Liver (tissue), 8 donors: ENCODE measurements at regions not wholly inside any gene's neighbourhood (a gene's known extent, or its start where the extent isn't known, plus 50 kb on each side); places are given as distances from the start of the nearest gene placed in this dataset.

ENCODE experiments used
- DNase-seq: peaks from one replicate; pipeline ENCODE4 v3.0.0-alpha.2; 2017; ENCODE audit warnings: low spot score
- H3K27ac ChIP-seq, 2 donors: one replicate each; pipeline ENCODE4 v1.7.0; 2013; ENCODE audit warnings: inconsistent platforms in 2 of 2, low read length in 2 of 2, control low read depth in 1 of 2, low read depth in 1 of 2, mild to moderate bottlenecking in 1 of 2
- H3K27me3 ChIP-seq, 4 donors: one replicate each; pipeline versions ENCODE4 v1.6.1 to v1.7.0; 2013; ENCODE audit warnings: low read length in 3 of 4, inconsistent platforms in 1 of 4, mild to moderate bottlenecking in 1 of 4, moderate library complexity in 1 of 4; ENCODE audit not compliant: control insufficient read depth in 4 of 4, insufficient read depth in 4 of 4
- H3K36me3 ChIP-seq, 4 donors: one replicate each; pipeline versions ENCODE4 v1.6.1 to v1.7.0; 2013; ENCODE audit warnings: low read length in 3 of 4, mild to moderate bottlenecking in 3 of 4, low read depth in 1 of 4, moderate library complexity in 1 of 4; ENCODE audit not compliant: control insufficient read depth in 4 of 4, insufficient read depth in 3 of 4
- H3K4me1 ChIP-seq, 4 donors: one replicate each; pipeline versions ENCODE4 v1.6.1 to v1.7.0; 2013; ENCODE audit warnings: low read length in 3 of 4, mild to moderate bottlenecking in 3 of 4, moderate library complexity in 1 of 4; ENCODE audit not compliant: control insufficient read depth in 4 of 4, insufficient read depth in 4 of 4
- H3K4me3 ChIP-seq, 3 donors: one replicate each; pipeline versions ENCODE4 v1.6.1 to v1.7.0; 2013; ENCODE audit warnings: low read length in 3 of 3, control low read depth in 1 of 3, low read depth in 1 of 3, mild to moderate bottlenecking in 1 of 3
- H3K9ac ChIP-seq, 2 donors: one replicate each; pipeline ENCODE4 v1.7.0; 2013; ENCODE audit warnings: low read length in 2 of 2, mild to moderate bottlenecking in 2 of 2, moderate library complexity in 2 of 2, control low read depth in 1 of 2, low read depth in 1 of 2
- H3K9me3 ChIP-seq, 4 donors: one replicate each; pipeline versions ENCODE4 v1.6.1 to v1.7.0; 2013; ENCODE audit warnings: low read length in 3 of 4; ENCODE audit not compliant: control insufficient read depth in 4 of 4
- FOXA2 ChIP-seq: IDR thresholded peaks from 2 replicates; pipeline ENCODE4 v1.6.1; 2016; ENCODE audit warnings: antibody characterized with exemption
- GABPA ChIP-seq, 2 donors: IDR thresholded peaks in 1 of 2; conservative IDR thresholded peaks in 1 of 2; 2 replicates each; pipeline ENCODE4 v1.6.1; 2016; ENCODE audit warnings: antibody characterized with exemption in 2 of 2, mild to moderate bottlenecking in 1 of 2, moderate library complexity in 1 of 2
- HNF4A ChIP-seq, 2 donors: conservative IDR thresholded peaks; 2 replicates each; pipeline ENCODE4 v1.6.1; 2016; ENCODE audit warnings: antibody characterized with exemption in 2 of 2, mild to moderate bottlenecking in 2 of 2
- HNF4G ChIP-seq: IDR thresholded peaks from 2 replicates; pipeline ENCODE4 v1.6.1; 2016; ENCODE audit warnings: antibody characterized with exemption
- JUND ChIP-seq, 2 donors: IDR thresholded peaks; 2 replicates each; pipeline ENCODE4 v1.6.1; 2016; ENCODE audit warnings: antibody characterized with exemption in 2 of 2
- NR2F2 ChIP-seq: IDR thresholded peaks from 2 replicates; pipeline ENCODE4 v1.6.1; 2016; ENCODE audit warnings: antibody characterized with exemption
- RAD21 ChIP-seq, 2 donors: IDR thresholded peaks; 2 replicates each; pipeline ENCODE4 v1.6.1; 2016; ENCODE audit warnings: antibody characterized with exemption in 2 of 2, mild to moderate bottlenecking in 2 of 2
- RXRA ChIP-seq, 2 donors: IDR thresholded peaks; 2 replicates each; pipeline ENCODE4 v1.6.1; 2017 to 2018; ENCODE audit warnings: antibody characterized with exemption in 2 of 2, mild to moderate bottlenecking in 1 of 2
- TAF1 ChIP-seq: conservative IDR thresholded peaks from 2 replicates; pipeline ENCODE4 v1.6.1; 2016; ENCODE audit warnings: antibody characterized with exemption, mild to moderate bottlenecking
- YY1 ChIP-seq: IDR thresholded peaks from 2 replicates; pipeline ENCODE4 v1.6.1; 2016; ENCODE audit warnings: antibody characterized with exemption, mild to moderate bottlenecking
- WGBS: extraction: QIAGEN DNeasy Blood & Tissue Kit; methylation state at CpG from one replicate; pipeline ENCODE4 v1.1.7; 2013; 5-methylcytosine and 5-hydroxymethylcytosine counted together
- TF ChIP-seq, protein P1 (sequence below): fragments of 150-350 bp; IDR thresholded peaks from 2 replicates; pipeline ENCODE4 v1.5.1; 2017; ENCODE audit warnings: improper control_type of control experiment, low read depth, low read length; ENCODE audit not compliant: missing input control
- TF ChIP-seq, protein P2 (sequence below): IDR thresholded peaks from 2 replicates; pipeline ENCODE4 v1.6.1; 2016; ENCODE audit warnings: antibody characterized with exemption
- TF ChIP-seq, protein P3 (sequence below): IDR thresholded peaks from 2 replicates; pipeline ENCODE4 v1.6.1; 2016; ENCODE audit warnings: antibody characterized with exemption
- TF ChIP-seq, protein P4 (sequence below): IDR thresholded peaks from 2 replicates; pipeline ENCODE4 v1.6.1; 2016; ENCODE audit warnings: antibody characterized with exemption, mild to moderate bottlenecking
- TF ChIP-seq, protein P5 (sequence below): IDR thresholded peaks from 2 replicates; pipeline ENCODE4 v1.6.1; 2016; ENCODE audit warnings: antibody characterized with exemption
- donor health status: healthy.
- donor health status: healthy.
- donor health status: healthy.
- donor health status: healthy.
- donor health status: healthy.

DNA sequence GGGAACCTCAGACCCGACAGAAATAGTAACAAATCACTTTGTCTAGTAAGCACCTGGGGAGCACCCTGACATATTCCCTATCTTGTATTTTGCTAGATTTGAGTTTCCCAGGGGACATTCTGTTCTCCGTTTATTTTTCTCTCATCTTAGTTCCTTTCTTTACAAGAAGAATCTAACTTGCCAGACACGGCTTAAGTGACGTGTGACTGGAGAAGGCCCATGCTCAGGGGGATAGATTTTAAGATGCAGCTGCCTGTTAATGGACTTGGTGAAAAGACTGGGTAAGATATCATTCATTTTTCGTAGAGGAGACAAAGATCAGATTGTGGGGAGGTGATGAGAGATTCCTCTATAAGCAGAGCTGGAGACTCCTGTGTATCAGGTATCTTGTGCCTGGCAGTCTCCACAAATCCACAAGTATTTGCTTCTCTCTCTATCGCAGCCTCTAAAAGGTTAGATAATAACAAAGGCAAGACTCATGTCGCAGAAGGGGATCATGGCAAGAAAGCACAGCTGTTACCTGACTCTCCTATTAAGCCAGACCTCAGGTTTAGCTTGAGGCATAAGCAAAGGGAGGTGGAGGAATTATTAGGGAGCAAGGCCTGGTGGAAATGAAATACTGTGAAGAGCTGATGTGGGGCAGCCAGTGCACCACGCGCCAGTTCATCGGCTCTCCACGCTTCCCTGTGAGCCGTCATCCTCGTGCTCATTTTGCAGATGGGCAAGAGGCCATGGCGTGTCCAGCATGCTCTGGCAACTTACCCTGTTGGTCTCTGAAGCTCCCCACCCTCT is 347.2 kb upstream of the TNP1 start:
- no peaks in the 10 kb centered on the region for H3K4me1 ChIP-seq
- H3K36me3 ChIP-seq = no peaks in the 10 kb centered on the region
- H3K27ac ChIP-seq = no peak overlapping the region
- H3K9me3 ChIP-seq = no peaks in the 10 kb centered on the region
- H3K4me3 ChIP-seq = no peak overlapping the region
- no peak for DNase-seq
- no peak overlapping the region for H3K9ac ChIP-seq
- 89% methylated on average over 14 of the region's 14 CpGs for WGBS
- TF ChIP-seq, protein P1, sequence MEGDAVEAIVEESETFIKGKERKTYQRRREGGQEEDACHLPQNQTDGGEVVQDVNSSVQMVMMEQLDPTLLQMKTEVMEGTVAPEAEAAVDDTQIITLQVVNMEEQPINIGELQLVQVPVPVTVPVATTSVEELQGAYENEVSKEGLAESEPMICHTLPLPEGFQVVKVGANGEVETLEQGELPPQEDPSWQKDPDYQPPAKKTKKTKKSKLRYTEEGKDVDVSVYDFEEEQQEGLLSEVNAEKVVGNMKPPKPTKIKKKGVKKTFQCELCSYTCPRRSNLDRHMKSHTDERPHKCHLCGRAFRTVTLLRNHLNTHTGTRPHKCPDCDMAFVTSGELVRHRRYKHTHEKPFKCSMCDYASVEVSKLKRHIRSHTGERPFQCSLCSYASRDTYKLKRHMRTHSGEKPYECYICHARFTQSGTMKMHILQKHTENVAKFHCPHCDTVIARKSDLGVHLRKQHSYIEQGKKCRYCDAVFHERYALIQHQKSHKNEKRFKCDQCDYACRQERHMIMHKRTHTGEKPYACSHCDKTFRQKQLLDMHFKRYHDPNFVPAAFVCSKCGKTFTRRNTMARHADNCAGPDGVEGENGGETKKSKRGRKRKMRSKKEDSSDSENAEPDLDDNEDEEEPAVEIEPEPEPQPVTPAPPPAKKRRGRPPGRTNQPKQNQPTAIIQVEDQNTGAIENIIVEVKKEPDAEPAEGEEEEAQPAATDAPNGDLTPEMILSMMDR = no peak
- TF ChIP-seq HNF4G (no peak), HNF4A (conservative IDR thresholded peaks at IDR 0.05) (no peak), YY1 (no peak), RXRA (IDR thresholded peaks at IDR 0.05) (no peak), FOXA2 (no peak), JUND (IDR thresholded peaks at IDR 0.05) (no peak), TAF1 (no peak), NR2F2 (no peak), RAD21 (IDR thresholded peaks at IDR 0.05) (no peak), GABPA (IDR thresholded peaks at IDR 0.05 in 1 of 2, conservative IDR thresholded peaks at IDR 0.05 in 1 of 2) (no peak)
- TF ChIP-seq, protein P2, sequence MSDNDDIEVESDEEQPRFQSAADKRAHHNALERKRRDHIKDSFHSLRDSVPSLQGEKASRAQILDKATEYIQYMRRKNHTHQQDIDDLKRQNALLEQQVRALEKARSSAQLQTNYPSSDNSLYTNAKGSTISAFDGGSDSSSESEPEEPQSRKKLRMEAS = no peak
- TF ChIP-seq, protein P3, sequence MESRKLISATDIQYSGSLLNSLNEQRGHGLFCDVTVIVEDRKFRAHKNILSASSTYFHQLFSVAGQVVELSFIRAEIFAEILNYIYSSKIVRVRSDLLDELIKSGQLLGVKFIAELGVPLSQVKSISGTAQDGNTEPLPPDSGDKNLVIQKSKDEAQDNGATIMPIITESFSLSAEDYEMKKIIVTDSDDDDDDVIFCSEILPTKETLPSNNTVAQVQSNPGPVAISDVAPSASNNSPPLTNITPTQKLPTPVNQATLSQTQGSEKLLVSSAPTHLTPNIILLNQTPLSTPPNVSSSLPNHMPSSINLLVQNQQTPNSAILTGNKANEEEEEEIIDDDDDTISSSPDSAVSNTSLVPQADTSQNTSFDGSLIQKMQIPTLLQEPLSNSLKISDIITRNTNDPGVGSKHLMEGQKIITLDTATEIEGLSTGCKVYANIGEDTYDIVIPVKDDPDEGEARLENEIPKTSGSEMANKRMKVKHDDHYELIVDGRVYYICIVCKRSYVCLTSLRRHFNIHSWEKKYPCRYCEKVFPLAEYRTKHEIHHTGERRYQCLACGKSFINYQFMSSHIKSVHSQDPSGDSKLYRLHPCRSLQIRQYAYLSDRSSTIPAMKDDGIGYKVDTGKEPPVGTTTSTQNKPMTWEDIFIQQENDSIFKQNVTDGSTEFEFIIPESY = no peak
- TF ChIP-seq, protein P4, sequence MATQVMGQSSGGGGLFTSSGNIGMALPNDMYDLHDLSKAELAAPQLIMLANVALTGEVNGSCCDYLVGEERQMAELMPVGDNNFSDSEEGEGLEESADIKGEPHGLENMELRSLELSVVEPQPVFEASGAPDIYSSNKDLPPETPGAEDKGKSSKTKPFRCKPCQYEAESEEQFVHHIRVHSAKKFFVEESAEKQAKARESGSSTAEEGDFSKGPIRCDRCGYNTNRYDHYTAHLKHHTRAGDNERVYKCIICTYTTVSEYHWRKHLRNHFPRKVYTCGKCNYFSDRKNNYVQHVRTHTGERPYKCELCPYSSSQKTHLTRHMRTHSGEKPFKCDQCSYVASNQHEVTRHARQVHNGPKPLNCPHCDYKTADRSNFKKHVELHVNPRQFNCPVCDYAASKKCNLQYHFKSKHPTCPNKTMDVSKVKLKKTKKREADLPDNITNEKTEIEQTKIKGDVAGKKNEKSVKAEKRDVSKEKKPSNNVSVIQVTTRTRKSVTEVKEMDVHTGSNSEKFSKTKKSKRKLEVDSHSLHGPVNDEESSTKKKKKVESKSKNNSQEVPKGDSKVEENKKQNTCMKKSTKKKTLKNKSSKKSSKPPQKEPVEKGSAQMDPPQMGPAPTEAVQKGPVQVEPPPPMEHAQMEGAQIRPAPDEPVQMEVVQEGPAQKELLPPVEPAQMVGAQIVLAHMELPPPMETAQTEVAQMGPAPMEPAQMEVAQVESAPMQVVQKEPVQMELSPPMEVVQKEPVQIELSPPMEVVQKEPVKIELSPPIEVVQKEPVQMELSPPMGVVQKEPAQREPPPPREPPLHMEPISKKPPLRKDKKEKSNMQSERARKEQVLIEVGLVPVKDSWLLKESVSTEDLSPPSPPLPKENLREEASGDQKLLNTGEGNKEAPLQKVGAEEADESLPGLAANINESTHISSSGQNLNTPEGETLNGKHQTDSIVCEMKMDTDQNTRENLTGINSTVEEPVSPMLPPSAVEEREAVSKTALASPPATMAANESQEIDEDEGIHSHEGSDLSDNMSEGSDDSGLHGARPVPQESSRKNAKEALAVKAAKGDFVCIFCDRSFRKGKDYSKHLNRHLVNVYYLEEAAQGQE = no peak
- TF ChIP-seq, protein P5, sequence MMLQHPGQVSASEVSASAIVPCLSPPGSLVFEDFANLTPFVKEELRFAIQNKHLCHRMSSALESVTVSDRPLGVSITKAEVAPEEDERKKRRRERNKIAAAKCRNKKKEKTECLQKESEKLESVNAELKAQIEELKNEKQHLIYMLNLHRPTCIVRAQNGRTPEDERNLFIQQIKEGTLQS = no peak
- peaks cover 0 to 7% (median 0%) of the 10 kb centered on the region in 4 donors for H3K27me3 ChIP-seq
